GM23248 (cell line): ENCODE measurements at regions not wholly inside any gene's neighbourhood (a gene's known extent, or its start where the extent isn't known, plus 50 kb on each side); places are given as distances from the start of the nearest gene placed in this dataset.

Source experiments
- EZH2 ChIP-seq: fragments of 200-600 bp; sonication (generic); IDR thresholded peaks from 2 replicates; pipeline ENCODE4 v1.6.1; 2018; ENCODE audit warnings: antibody characterized with exemption, mild to moderate bottlenecking; ENCODE audit not compliant: insufficient read depth, poor library complexity, severe bottlenecking
- EZH2phosphoT487 ChIP-seq: fragments of 200-600 bp; sonication (generic); IDR thresholded peaks from 2 replicates; pipeline ENCODE4 v1.6.1; 2018; ENCODE audit warnings: antibody characterized with exemption, moderate library complexity, mild to moderate bottlenecking, low read depth; ENCODE audit not compliant: insufficient read depth

DNA sequence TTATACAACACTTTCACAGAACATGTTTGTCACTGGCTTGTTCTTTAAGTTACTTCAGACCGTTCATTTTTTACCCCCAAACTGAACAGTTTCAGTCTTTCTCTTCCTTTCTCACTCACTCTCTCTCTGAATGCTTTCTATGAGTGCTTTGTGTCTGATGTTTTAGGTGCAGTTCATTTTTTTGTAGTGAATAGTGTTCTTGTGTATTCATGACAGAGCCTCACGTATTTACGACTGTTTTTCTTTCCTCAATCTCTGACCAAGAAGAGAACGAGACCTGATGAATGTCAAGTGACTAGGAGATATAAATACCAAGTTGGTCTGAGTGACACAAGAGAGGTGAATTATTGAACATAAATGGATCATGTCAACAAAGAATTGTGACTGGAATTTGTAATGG is 1525.0 kb upstream of the MIR17HG start:
- TF ChIP-seq EZH2 (no peak), EZH2phosphoT487 (no peak)
